T-helper 2 cell treated with Interferon-gamma antibody and Interleukin-4, amounts not matched to agents 5 μg/mL and 100 μg/mL, for 36 hours (primary cell): ENCODE measurements at regions not wholly inside any gene's neighbourhood (a gene's known extent, or its start where the extent isn't known, plus 50 kb on each side); places are given as distances from the start of the nearest gene placed in this dataset.
"Not testable (repeated sequence)": the region's sequence is repeated elsewhere in the genome, so short reads cannot be mapped to it uniquely, and the experiment has no call there.

ENCODE experiments used
- DNase-seq: peaks from one replicate; pipeline ENCODE4 v3.0.0; 2021; ENCODE audit warnings: low spot score
- H3K27ac Mint-ChIP-seq: one replicate; pipeline ENCODE4 v1.8.0; 2021; ENCODE audit warnings: mild to moderate bottlenecking, mixed read lengths
- H3K27me3 Mint-ChIP-seq: one replicate; pipeline ENCODE4 v1.8.0; 2021; ENCODE audit warnings: low read depth, mixed read lengths
- H3K36me3 Mint-ChIP-seq: one replicate; pipeline ENCODE4 v1.8.0; 2021; ENCODE audit warnings: low read depth, mixed read lengths
- H3K4me1 Mint-ChIP-seq: one replicate; pipeline ENCODE4 v1.8.0; 2021; ENCODE audit warnings: low read depth, mixed read lengths
- H3K4me3 Mint-ChIP-seq: one replicate; pipeline ENCODE4 v1.8.0; 2022; ENCODE audit warnings: mild to moderate bottlenecking, moderate library complexity, mixed read lengths
- H3K9me3 Mint-ChIP-seq: one replicate; pipeline ENCODE4 v1.8.0; 2021; ENCODE audit warnings: mixed read lengths

GRCh38 chr6:87756858-87757257 lies 54.8 kb upstream of the AKIRIN2 start:
- peak; percentile 45 for DNase-seq
- Mint-ChIP-seq H3K4me1 (peaks cover 15% of the 10 kb centered on the region), H3K9me3 (no peaks in the 10 kb centered on the region), H3K36me3 (no peaks in the 10 kb centered on the region), H3K27ac (no peak overlapping the region), H3K4me3 (no peak overlapping the region), H3K27me3 (peaks cover 33% of the 10 kb centered on the region)

GRCh38 chr6:87755708-87756671 lies 54.0 kb upstream of the AKIRIN2 start:
- peaks cover 15% of the 10 kb centered on the region for H3K4me1 Mint-ChIP-seq

GRCh38 chr6:87754828-87755227 lies 52.8 kb upstream of the AKIRIN2 start:
- Mint-ChIP-seq H3K4me1 (peaks cover 15% of the 10 kb centered on the region), H3K36me3 (no peaks in the 10 kb centered on the region), H3K4me3 (no peak overlapping the region), H3K27ac (no peak overlapping the region), H3K9me3 (no peaks in the 10 kb centered on the region), H3K27me3 (peaks cover 32% of the 10 kb centered on the region)
- no peak for DNase-seq

More at GRCh38 chr6:87755708-87756671, 54.0 kb upstream of the AKIRIN2 start:
- Mint-ChIP-seq H3K9me3 (no peaks in the 10 kb centered on the region), H3K27me3 (peaks cover 31% of the 10 kb centered on the region), H3K4me3 (no peak overlapping the region), H3K27ac (no peak overlapping the region), H3K36me3 (no peaks in the 10 kb centered on the region)
- DNase-seq = no peak

GRCh38 chr6:87753131-87753685 lies 51.2 kb upstream of the AKIRIN2 start:
- no peak overlapping the region for H3K4me3 Mint-ChIP-seq
- no peaks in the 10 kb centered on the region for H3K36me3 Mint-ChIP-seq
- peaks cover 30% of the 10 kb centered on the region for H3K27me3 Mint-ChIP-seq
- H3K9me3 Mint-ChIP-seq = no peaks in the 10 kb centered on the region
- H3K4me1 Mint-ChIP-seq = peaks cover 15% of the 10 kb centered on the region
- no peak overlapping the region for H3K27ac Mint-ChIP-seq
- DNase-seq = no peak

GRCh38 chr6:87752503-87752902 lies 50.5 kb upstream of the AKIRIN2 start:
- not testable (repeated sequence) for H3K36me3 Mint-ChIP-seq, DNase-seq, H3K4me3 Mint-ChIP-seq, H3K27ac Mint-ChIP-seq, H3K9me3 Mint-ChIP-seq
- Mint-ChIP-seq H3K4me1 (peaks cover 14% of the 10 kb centered on the region), H3K27me3 (peaks cover 30% of the 10 kb centered on the region)
